IMR-90 (cell line): ENCODE measurements at regions not wholly inside any gene's neighbourhood (a gene's known extent, or its start where the extent isn't known, plus 50 kb on each side); places are given as distances from the start of the nearest gene placed in this dataset.

ENCODE experiments used
- CHD1 ChIP-seq: IDR thresholded peaks from 2 replicates; pipeline ENCODE4 v1.6.1; 2012; ENCODE audit warnings: low read depth, low read length, improper control_type of control experiment
- CTCF ChIP-seq: conservative IDR thresholded peaks from 2 replicates; pipeline ENCODE4 v1.5.1; 2012; ENCODE audit warnings: mild to moderate bottlenecking, low read depth, low read length, improper control_type of control experiment
- ELK1 ChIP-seq: fragments of 150-350 bp; IDR thresholded peaks from 2 replicates; pipeline ENCODE4 v1.6.1; 2016; ENCODE audit warnings: low read depth, mild to moderate bottlenecking, low read length, moderate library complexity, borderline replicate concordance
- FOS ChIP-seq: fragments of 150-350 bp; IDR thresholded peaks from 2 replicates; pipeline ENCODE4 v1.6.1; 2016; ENCODE audit warnings: low read depth, low read length
- MAFK ChIP-seq: IDR thresholded peaks from 2 replicates; pipeline ENCODE4 v1.6.1; 2012; ENCODE audit warnings: low read depth, low read length, improper control_type of control experiment
- MAZ ChIP-seq: IDR thresholded peaks from 2 replicates; pipeline ENCODE4 v1.6.1; 2012; ENCODE audit warnings: low read depth, mild to moderate bottlenecking, low read length, improper control_type of control experiment, moderate library complexity, borderline replicate concordance
- MXI1 ChIP-seq: IDR thresholded peaks from 2 replicates; pipeline ENCODE4 v1.6.1; 2012; ENCODE audit warnings: low read depth, mild to moderate bottlenecking, low read length, moderate library complexity, borderline replicate concordance
- NFE2L2 ChIP-seq: fragments of 150-350 bp; IDR thresholded peaks from 2 replicates; pipeline ENCODE4 v1.6.1; 2016; ENCODE audit warnings: low read depth, mild to moderate bottlenecking, low read length
- POLR2A ChIP-seq: IDR thresholded peaks from 2 replicates; pipeline ENCODE4 v1.6.1; 2012; ENCODE audit warnings: mild to moderate bottlenecking, low read depth, low read length
- RAD21 ChIP-seq: IDR thresholded peaks from 2 replicates; pipeline ENCODE4 v1.6.1; 2012; ENCODE audit warnings: low read length, improper control_type of control experiment
- RFX5 ChIP-seq: IDR thresholded peaks from 2 replicates; pipeline ENCODE4 v1.8.0; 2012; ENCODE audit warnings: low read depth, mild to moderate bottlenecking, low read length, moderate library complexity
- TF ChIP-seq, protein P1 (sequence below): fragments of 150-350 bp; IDR thresholded peaks from 2 replicates; pipeline ENCODE4 v1.6.1; 2017; ENCODE audit warnings: mild to moderate bottlenecking, antibody characterized with exemption, low read length, low read depth

- TF ChIP-seq POLR2A (no peak), NFE2L2 (no peak), CTCF (no peak), CHD1 (no peak), RFX5 (no peak), MXI1 (no peak), MAFK (no peak), FOS (no peak), ELK1 (no peak), MAZ (no peak), RAD21 (no peak)
- TF ChIP-seq, protein P1, sequence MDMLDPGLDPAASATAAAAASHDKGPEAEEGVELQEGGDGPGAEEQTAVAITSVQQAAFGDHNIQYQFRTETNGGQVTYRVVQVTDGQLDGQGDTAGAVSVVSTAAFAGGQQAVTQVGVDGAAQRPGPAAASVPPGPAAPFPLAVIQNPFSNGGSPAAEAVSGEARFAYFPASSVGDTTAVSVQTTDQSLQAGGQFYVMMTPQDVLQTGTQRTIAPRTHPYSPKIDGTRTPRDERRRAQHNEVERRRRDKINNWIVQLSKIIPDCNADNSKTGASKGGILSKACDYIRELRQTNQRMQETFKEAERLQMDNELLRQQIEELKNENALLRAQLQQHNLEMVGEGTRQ = no peak
Observed at GRCh38 chr5:125979636-125980035, 443.6 kb upstream of the GRAMD2B start.
